ENCODE measurements at regions not wholly inside any gene's neighbourhood (a gene's known extent, or its start where the extent isn't known, plus 50 kb on each side); places are given as distances from the start of the nearest gene placed in this dataset.

GRCh38 chr6:108764580-108764950 lies 83.7 kb upstream of the ARMC2 start:
- no peak for TF ChIP-seq CTCF (IDR thresholded peaks at IDR 0.05; ENCODE audit: low read length)
- no peak for TF ChIP-seq EZH2 (optimal IDR thresholded peaks at IDR 0.05; ENCODE audit: low read depth, low read length)
- no peak for TF ChIP-seq EZH2phosphoT487 (IDR thresholded peaks at IDR 0.05; ENCODE audit: low read length)
